IMR-90 (cell line): ENCODE measurements at regions not wholly inside any gene's neighbourhood (a gene's known extent, or its start where the extent isn't known, plus 50 kb on each side); places are given as distances from the start of the nearest gene placed in this dataset.

ENCODE experiments used
- ATAC-seq: fragments of 200-7000 bp; cut with Tn5 transposase; 2 replicates; pipeline ENCODE4 v1.9.1; 2020; ENCODE audit warnings: low read depth, mild to moderate bottlenecking, moderate library complexity
- BruUV-seq: library from RNA; stranded (reverse); fragments of 400-500 nt; replicated peaks from 2 replicates; lab custom pipeline; 2021; lab: Mats Ljungman, UMichigan
- CTCF ChIA-PET: fragments of 300-600 bp; formaldehyde crosslinking; extraction: SDS; loops from one replicate; lab custom pipeline; 2021; ENCODE audit warnings: antibody characterized with exemption; lab: Yijun Ruan, JAX
- POLR2A ChIA-PET: fragments of 300-600 bp; sonication (Branson Sonifier 250); formaldehyde crosslinking; loops from one replicate; lab custom pipeline; 2022; ENCODE audit warnings: antibody characterized with exemption; ENCODE audit not compliant: unreplicated experiment; lab: Charles Lee
- DNase-seq: peaks from one replicate; pipeline ENCODE4 v3.0.0; 2013
- H2AFZ ChIP-seq: replicated peaks from 2 replicates; pipeline ENCODE3; 2013; ENCODE audit warnings: low read length, mild to moderate bottlenecking; ENCODE audit not compliant: poor library complexity
- H2AK5ac ChIP-seq: 2 replicates; pipeline ENCODE4 v1.6.1; 2013; ENCODE audit warnings: low read depth, low read length, inconsistent platforms
- H2AK9ac ChIP-seq: replicated peaks from 2 replicates; pipeline ENCODE3; 2013; ENCODE audit warnings: mild to moderate bottlenecking, low read depth, low read length, moderate library complexity; ENCODE audit not compliant: poor library complexity
- H2BK120ac ChIP-seq: 2 replicates; pipeline ENCODE4 v1.6.1; 2013; ENCODE audit warnings: low read depth, low read length, inconsistent platforms
- H2BK15ac ChIP-seq: 3 replicates; pipeline ENCODE4 v1.6.1; 2013; ENCODE audit warnings: low read depth, low read length, inconsistent platforms
- H2BK20ac ChIP-seq: 2 replicates; pipeline ENCODE4 v1.6.1; 2013; ENCODE audit warnings: low read depth, mild to moderate bottlenecking, inconsistent platforms, low read length, moderate library complexity
- H2BK5ac ChIP-seq: 2 replicates; pipeline ENCODE4 v1.6.1; 2013; ENCODE audit warnings: mild to moderate bottlenecking, low read depth, low read length, inconsistent platforms; ENCODE audit not compliant: poor library complexity, severe bottlenecking
- H3K14ac ChIP-seq: replicated peaks from 2 replicates; pipeline ENCODE4 v1.6.1; 2013; ENCODE audit warnings: low read depth, low read length, inconsistent platforms
- H3K18ac ChIP-seq: 2 replicates; pipeline ENCODE4 v1.6.1; 2013; ENCODE audit warnings: low read depth, low read length, control low read depth
- H3K23ac ChIP-seq: 2 replicates; pipeline ENCODE4 v1.6.1; 2013; ENCODE audit warnings: low read depth, low read length, inconsistent platforms
- H3K27ac ChIP-seq: 2 replicates; pipeline ENCODE4 v1.5.1; 2013; ENCODE audit warnings: mild to moderate bottlenecking, control low read depth, low read length; ENCODE audit not compliant: insufficient read depth
- H3K27me3 ChIP-seq: 2 replicates; pipeline ENCODE4 v1.6.1; 2013; ENCODE audit warnings: low read length; ENCODE audit not compliant: control insufficient read depth, insufficient read depth
- H3K36me3 ChIP-seq: 2 replicates; pipeline ENCODE4 v1.6.1; 2013; ENCODE audit warnings: low read length, mixed read lengths; ENCODE audit not compliant: control insufficient read depth, insufficient read depth
- H3K4ac ChIP-seq: 2 replicates; pipeline ENCODE4 v1.6.1; 2013; ENCODE audit warnings: low read depth, low read length, inconsistent platforms
- H3K4me1 ChIP-seq: 2 replicates; pipeline ENCODE4 v1.6.1; 2013; ENCODE audit warnings: low read length, mixed read lengths; ENCODE audit not compliant: control insufficient read depth, insufficient read depth
- H3K4me2 ChIP-seq: 2 replicates; pipeline ENCODE4 v1.6.1; 2013; ENCODE audit warnings: low read depth, mild to moderate bottlenecking, control low read depth, low read length, moderate library complexity
- H3K4me3 ChIP-seq: 2 replicates; pipeline ENCODE4 v1.5.1; 2013; ENCODE audit warnings: low read depth, mild to moderate bottlenecking, control low read depth, low read length, moderate library complexity; ENCODE audit not compliant: insufficient read depth
- H3K56ac ChIP-seq: 2 replicates; pipeline ENCODE4 v1.6.1; 2013; ENCODE audit warnings: low read length, inconsistent platforms; ENCODE audit not compliant: insufficient read depth; ENCODE audit errors: extremely low read depth
- H3K79me1 ChIP-seq, 2 experiments: 2 replicates each; pipeline ENCODE4 v1.6.1; 2013; ENCODE audit warnings: low read length in 2 of 2, inconsistent platforms in 1 of 2, low read depth in 1 of 2
- H3K9ac ChIP-seq: 2 replicates; pipeline ENCODE4 v1.6.1; 2013; ENCODE audit warnings: low read depth, low read length, control low read depth
- H3K9me1 ChIP-seq: 2 replicates; pipeline ENCODE4 v1.6.1; 2013; ENCODE audit warnings: low read length, inconsistent platforms; ENCODE audit not compliant: insufficient read depth
- H3K9me3 ChIP-seq: 2 replicates; pipeline ENCODE4 v1.6.1; 2013; ENCODE audit warnings: low read length; ENCODE audit not compliant: control insufficient read depth, insufficient read depth
- H4K20me1 ChIP-seq: 2 replicates; pipeline ENCODE4 v1.6.1; 2013; ENCODE audit warnings: low read length, inconsistent platforms; ENCODE audit not compliant: insufficient read depth
- H4K5ac ChIP-seq: 2 replicates; pipeline ENCODE4 v1.6.1; 2013; ENCODE audit warnings: mild to moderate bottlenecking, low read depth, low read length, control low read depth
- H4K8ac ChIP-seq, 2 experiments: 2 replicates each; pipeline ENCODE4 v1.6.1; 2013; ENCODE audit warnings: low read depth in 2 of 2, low read length in 2 of 2, control low read depth in 1 of 2, inconsistent platforms in 1 of 2
- H4K91ac ChIP-seq: 2 replicates; pipeline ENCODE4 v1.6.1; 2013; ENCODE audit warnings: low read depth, low read length, inconsistent platforms; ENCODE audit not compliant: insufficient read depth
- BHLHE40 ChIP-seq: fragments of 150-350 bp; IDR thresholded peaks from 2 replicates; pipeline ENCODE4 v1.6.1; 2016; ENCODE audit warnings: mild to moderate bottlenecking, low read depth, low read length
- POLR2A ChIP-seq: IDR thresholded peaks from 2 replicates; pipeline ENCODE4 v1.6.1; 2012; ENCODE audit warnings: mild to moderate bottlenecking, low read depth, low read length
- RFX5 ChIP-seq: IDR thresholded peaks from 2 replicates; pipeline ENCODE4 v1.8.0; 2012; ENCODE audit warnings: low read depth, mild to moderate bottlenecking, low read length, moderate library complexity
- WGBS, 2 experiments: methylation state at CpG; one replicate each; pipeline versions ENCODE4 v1.1.5 to v1.1.7; 2013; ENCODE audit warnings: missing lambda C conversion rate in 2 of 2; ENCODE audit not compliant: insufficient read length in 1 of 2; ENCODE audit errors: extremely low coverage in 2 of 2; 5-methylcytosine and 5-hydroxymethylcytosine counted together
- dilution Hi-C: fragments of 300-500 bp; cut with HindIII; formaldehyde crosslinking; loops from one replicate; pipeline ENCODE4 v1.14.3; 2018; ENCODE audit warnings: low sequenced_read_pairs; ENCODE audit not compliant: unreplicated experiment
- in situ Hi-C: fragments of 300-500 bp; cut with MboI; formaldehyde crosslinking; loops from 3 replicates; pipeline ENCODE4 v1.14.3; 2019; ENCODE audit warnings: low sequenced_read_pairs, inconsistent platforms, mixed read lengths
- intact Hi-C: fragments of 100-400 bp; cut with micrococcal nuclease; formaldehyde crosslinking; loops from 2 replicates; pipeline ENCODE4 v1.10.0; 2022

GRCh38 chr2:129865976-129866375 lies 113.5 kb upstream of the RAB6C start:
- CTCF ChIA-PET = no interaction called here

More at GRCh38 chr2:129865976-129866375, 113.5 kb upstream of the RAB6C start:
- ATAC-seq = no peak
- Histone ChIP-seq H4K20me1 (no peaks in the 10 kb centered on the region), H2BK20ac (no peak overlapping the region), H3K27me3 (no peaks in the 10 kb centered on the region), H2BK120ac (no peak overlapping the region), H3K4me2 (no peak overlapping the region), H3K4me1 (no peaks in the 10 kb centered on the region), H3K79me1 (no peaks in the 10 kb centered on the region), H4K8ac (no peak overlapping the region), H3K23ac (no peak overlapping the region), H3K9me3 (no peaks in the 10 kb centered on the region), H2AK9ac (no peak overlapping the region), H3K18ac (no peak overlapping the region), H2BK5ac (no peak overlapping the region), H3K9ac (no peak overlapping the region), H3K14ac (no peak overlapping the region), H4K91ac (no peak overlapping the region), H3K9me1 (no peaks in the 10 kb centered on the region), H4K5ac (no peak overlapping the region), H3K27ac (no peak overlapping the region), H2AFZ (no peak overlapping the region), H3K56ac (no peak overlapping the region), H3K4me3 (no peak overlapping the region), H2BK15ac (no peak overlapping the region), H3K4ac (no peak overlapping the region), H2AK5ac (no peak overlapping the region), H3K36me3 (no peaks in the 10 kb centered on the region)
- DNase-seq = no peak
- dilution Hi-C loops = no loop called here
- TF ChIP-seq POLR2A (no peak), RFX5 (no peak), BHLHE40 (no peak)
- WGBS, 2 experiments = 70% methylated on average over 2 of the region's 11 CpGs; no CpG with 5 or more reads in 1 of the 2 experiments
- in situ Hi-C loops = loop anchor here (25.0 kb wide), 1 partner anchor 1704 kb away; no protein-coding TSS in a partner anchor
- intact Hi-C loops = no loop called here
- BruUV-seq = no TSS peak
- POLR2A ChIA-PET = no interaction called here
